ENCODE measurements at regions not wholly inside any gene's neighbourhood (a gene's known extent, or its start where the extent isn't known, plus 50 kb on each side); places are given as distances from the start of the nearest gene placed in this dataset.

DNA sequence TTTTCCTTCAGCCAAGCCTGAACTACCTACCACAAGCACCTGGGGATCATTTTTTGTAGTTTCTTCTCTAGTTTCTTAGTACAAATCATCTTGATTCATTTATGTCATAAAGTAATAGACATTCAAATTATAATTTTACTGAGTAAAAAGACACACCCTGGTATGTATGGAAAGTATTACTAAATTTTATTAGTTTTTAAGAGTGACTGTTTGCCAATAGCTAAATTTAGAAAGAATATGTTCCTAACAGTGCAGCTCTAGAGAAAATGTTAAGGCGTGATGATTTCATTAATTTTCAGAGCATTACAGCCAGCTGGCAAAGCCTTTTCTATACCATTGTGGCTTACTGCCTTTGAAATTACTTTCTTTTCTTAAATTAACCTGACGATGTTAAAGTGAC is 612.0 kb upstream of the KCNMB2 start:
- no peak overlapping the region for H3K27ac Mint-ChIP-seq
- H3K27me3 Mint-ChIP-seq = no peaks in the 10 kb centered on the region
- no peaks in the 10 kb centered on the region for H3K9me3 Mint-ChIP-seq (ENCODE audit: low read depth)
- no peaks in the 10 kb centered on the region for H3K4me1 Mint-ChIP-seq (ENCODE audit: low read depth)
- H3K36me3 Mint-ChIP-seq = peaks cover 2% of the 10 kb centered on the region
- no peak overlapping the region for H3K4me3 Mint-ChIP-seq

DNA sequence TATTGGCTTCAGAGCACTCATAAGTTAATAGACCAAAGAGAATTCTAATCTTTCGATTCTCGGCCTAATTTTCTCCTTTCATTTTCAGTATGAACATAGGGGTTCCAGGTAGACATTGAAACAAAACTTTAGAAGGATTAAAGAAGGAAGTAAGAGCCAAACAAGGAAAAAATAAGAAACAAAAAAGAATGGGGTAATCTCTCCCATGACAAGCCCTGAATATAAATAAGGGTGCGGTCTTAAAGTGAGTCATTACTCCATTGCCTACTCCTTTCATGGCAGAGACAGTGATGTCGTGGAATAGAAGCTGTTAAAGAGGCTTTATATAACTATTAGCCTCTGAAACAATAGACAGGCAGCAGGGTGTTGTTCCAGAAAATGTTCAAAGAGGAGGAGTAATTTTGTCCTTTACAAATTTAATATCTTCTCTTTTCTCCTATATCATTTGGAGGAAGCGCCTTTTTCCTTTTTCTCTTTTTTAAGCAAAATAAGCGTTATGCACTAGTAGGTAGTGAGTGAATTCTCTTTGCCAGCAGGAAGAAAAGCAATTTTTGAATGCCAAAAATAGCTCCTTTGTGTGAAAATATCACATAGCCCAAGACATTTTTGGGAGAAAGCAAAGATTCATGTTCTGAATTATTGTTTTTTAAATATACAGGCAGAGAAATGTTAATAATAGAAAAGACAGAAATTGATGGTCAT is 607.9 kb upstream of the KCNMB2 start:
- Mint-ChIP-seq H3K36me3 (no peaks in the 10 kb centered on the region), H3K27me3 (no peaks in the 10 kb centered on the region), H3K4me3 (no peak overlapping the region), H3K27ac (no peak overlapping the region), H3K4me1 (ENCODE audit: low read depth) (no peaks in the 10 kb centered on the region), H3K9me3 (ENCODE audit: low read depth) (no peaks in the 10 kb centered on the region)

GRCh38 chr3:177929310-177929709 is 606.9 kb upstream of the KCNMB2 start:
- no peak overlapping the region for H3K4me3 Mint-ChIP-seq
- no peaks in the 10 kb centered on the region for H3K9me3 Mint-ChIP-seq (ENCODE audit: low read depth)
- no peaks in the 10 kb centered on the region for H3K36me3 Mint-ChIP-seq
- H3K27ac Mint-ChIP-seq = no peak overlapping the region
- H3K4me1 Mint-ChIP-seq (ENCODE audit: low read depth) = no peaks in the 10 kb centered on the region
- no peaks in the 10 kb centered on the region for H3K27me3 Mint-ChIP-seq

DNA sequence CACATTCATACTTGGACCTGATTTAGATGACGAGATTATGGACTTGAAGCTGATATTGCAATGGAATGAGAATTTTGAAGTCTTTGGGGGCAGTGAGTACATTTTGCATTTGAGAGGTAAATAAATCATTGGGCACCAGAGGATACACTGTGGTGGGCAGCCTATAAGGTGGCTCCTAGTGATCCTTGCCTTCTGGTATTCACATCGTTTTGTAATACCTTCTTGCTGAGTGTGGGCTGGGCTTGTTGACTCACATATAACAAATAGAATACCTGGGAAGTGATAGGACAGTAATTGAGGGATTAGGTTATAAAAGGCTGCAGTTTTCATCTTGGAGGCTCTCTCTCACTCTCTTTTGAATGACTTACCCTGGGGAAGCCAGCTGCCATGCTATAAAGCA is 605.5 kb upstream of the KCNMB2 start:
- H3K9me3 Mint-ChIP-seq (ENCODE audit: low read depth) = no peaks in the 10 kb centered on the region
- H3K36me3 Mint-ChIP-seq = no peaks in the 10 kb centered on the region
- no peaks in the 10 kb centered on the region for H3K4me1 Mint-ChIP-seq (ENCODE audit: low read depth)
- no peak overlapping the region for H3K27ac Mint-ChIP-seq
- H3K4me3 Mint-ChIP-seq = no peak overlapping the region
- H3K27me3 Mint-ChIP-seq = no peaks in the 10 kb centered on the region

- Mint-ChIP-seq H3K9me3 (ENCODE audit: low read depth) (no peaks in the 10 kb centered on the region), H3K4me1 (ENCODE audit: low read depth) (no peaks in the 10 kb centered on the region), H3K27me3 (no peaks in the 10 kb centered on the region), H3K27ac (no peak overlapping the region), H3K4me3 (no peak overlapping the region), H3K36me3 (no peaks in the 10 kb centered on the region)
These were observed 604.9 kb upstream of the KCNMB2 start for GRCh38 chr3:177931346-177931745.

DNA sequence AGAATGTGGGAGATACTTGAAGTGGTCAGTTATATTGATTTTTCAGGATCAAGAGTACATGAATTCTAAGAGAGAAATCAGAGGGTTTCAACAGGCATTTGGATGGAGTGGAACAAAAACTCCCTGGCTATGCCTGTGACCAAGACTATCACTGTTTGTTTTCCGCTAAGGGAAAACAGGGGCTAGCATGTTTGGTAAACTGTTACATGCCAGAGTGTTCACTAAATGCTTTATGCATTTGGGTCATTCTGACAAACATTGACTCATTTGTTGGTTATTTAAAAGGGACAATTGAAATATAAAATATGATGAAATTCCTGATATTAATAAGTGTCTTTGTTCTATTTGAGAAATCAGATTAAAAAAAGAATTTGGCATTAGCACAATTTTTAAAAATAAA is 603.9 kb upstream of the KCNMB2 start:
- H3K36me3 Mint-ChIP-seq = no peaks in the 10 kb centered on the region
- no peak overlapping the region for H3K4me3 Mint-ChIP-seq
- H3K27ac Mint-ChIP-seq = no peak overlapping the region
- no peaks in the 10 kb centered on the region for H3K9me3 Mint-ChIP-seq (ENCODE audit: low read depth)
- no peaks in the 10 kb centered on the region for H3K27me3 Mint-ChIP-seq
- H3K4me1 Mint-ChIP-seq (ENCODE audit: low read depth) = no peaks in the 10 kb centered on the region

- no peaks in the 10 kb centered on the region for H3K4me1 Mint-ChIP-seq (ENCODE audit: low read depth)
- no peak overlapping the region for H3K27ac Mint-ChIP-seq
- H3K9me3 Mint-ChIP-seq (ENCODE audit: low read depth) = peaks cover 4% of the 10 kb centered on the region
- no peak overlapping the region for H3K4me3 Mint-ChIP-seq
- no peaks in the 10 kb centered on the region for H3K27me3 Mint-ChIP-seq
- H3K36me3 Mint-ChIP-seq = peaks cover 2% of the 10 kb centered on the region
These were observed 603.2 kb upstream of the KCNMB2 start for GRCh38 chr3:177932750-177933660.

DNA sequence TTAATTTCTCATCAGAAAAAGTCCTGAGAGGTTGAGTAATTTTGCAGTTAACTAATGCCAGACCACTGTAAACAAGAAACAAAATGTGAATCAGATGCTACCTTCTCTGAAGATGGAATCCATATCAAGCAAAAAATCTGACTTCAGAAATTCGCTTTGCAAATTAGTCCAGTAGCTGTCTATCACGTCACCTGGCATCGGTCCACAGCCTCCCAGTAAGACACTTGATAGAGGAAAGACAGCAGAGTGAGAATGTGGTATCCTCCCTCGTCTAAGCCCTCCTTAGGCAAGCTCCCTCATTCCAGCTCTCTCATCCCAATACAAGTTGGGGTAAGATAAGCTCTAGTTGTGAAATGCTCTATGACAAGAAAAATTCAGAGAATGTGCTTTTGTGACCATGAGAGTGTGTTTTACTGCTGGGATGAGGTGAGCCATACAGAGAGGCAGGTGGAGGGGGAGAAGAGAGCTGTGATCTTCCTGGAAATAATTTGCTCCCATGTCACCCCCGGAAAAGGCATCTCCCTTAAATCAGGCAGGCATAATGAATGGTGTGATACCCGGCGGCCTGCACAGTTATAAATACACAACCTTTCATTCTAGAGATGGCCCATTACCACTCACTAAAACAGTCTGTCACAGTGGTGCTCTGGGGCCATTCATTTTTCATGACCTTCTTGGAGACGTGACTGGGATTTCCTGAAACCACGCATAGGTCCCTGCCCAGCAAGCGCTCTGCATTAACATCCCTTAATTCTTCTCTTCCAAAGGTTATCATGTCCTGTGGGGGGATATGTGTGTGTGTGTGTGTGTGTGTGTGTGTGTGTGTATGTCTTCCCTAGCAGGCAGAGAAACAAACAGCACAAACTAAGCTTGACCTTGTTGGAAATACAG is 602.0 kb upstream of the KCNMB2 start:
- no peak overlapping the region for H3K27ac Mint-ChIP-seq

DNA sequence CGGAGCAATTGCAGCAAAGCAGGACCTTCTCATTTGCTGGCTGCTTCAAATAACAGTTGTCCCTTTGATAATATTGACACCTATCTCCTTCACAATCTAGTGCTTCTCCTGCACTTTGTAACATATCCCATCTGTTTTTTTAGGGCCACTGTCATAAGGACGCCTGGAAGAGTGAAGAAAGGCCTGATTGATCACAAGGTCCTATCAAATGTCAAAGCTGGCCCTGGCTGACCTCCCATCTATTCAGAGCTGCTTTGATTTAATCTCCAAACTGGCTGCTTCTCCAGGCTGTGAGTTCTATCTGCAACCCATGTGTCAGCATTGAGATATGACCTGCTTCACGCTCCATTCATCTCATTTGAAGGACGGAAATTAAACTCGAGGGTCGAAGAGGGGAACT is 601.2 kb upstream of the KCNMB2 start:
- H3K36me3 Mint-ChIP-seq = peaks cover 2% of the 10 kb centered on the region
- H3K27ac Mint-ChIP-seq = no peak overlapping the region
- H3K27me3 Mint-ChIP-seq = no peaks in the 10 kb centered on the region
- no peaks in the 10 kb centered on the region for H3K4me1 Mint-ChIP-seq (ENCODE audit: low read depth)
- peaks cover 4% of the 10 kb centered on the region for H3K9me3 Mint-ChIP-seq (ENCODE audit: low read depth)
- no peak overlapping the region for H3K4me3 Mint-ChIP-seq

More for the DNA sequence above, 602.0 kb upstream of the KCNMB2 start:
- Mint-ChIP-seq H3K36me3 (peaks cover 2% of the 10 kb centered on the region), H3K27me3 (no peaks in the 10 kb centered on the region), H3K9me3 (ENCODE audit: low read depth) (peaks cover 4% of the 10 kb centered on the region), H3K4me3 (no peak overlapping the region), H3K4me1 (ENCODE audit: low read depth) (no peaks in the 10 kb centered on the region)

DNA sequence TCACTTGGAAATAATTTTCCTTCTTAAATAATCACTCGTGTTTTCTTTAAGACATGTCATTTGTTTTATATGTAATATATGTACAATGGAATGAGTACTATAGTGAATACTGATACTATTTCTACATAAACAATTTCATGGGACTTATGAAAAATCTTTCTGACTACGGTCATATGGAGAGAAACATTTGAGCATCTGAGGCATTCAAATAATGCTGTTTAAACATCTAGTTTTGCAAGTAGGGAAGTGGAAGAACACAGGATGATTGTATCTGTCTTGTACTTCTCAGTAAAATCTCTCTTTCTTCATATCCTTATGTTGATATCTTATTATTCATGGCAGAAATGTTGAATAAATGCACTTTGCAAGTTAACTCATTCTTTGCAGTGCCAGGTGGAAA is 599.5 kb upstream of the KCNMB2 start:
- no peaks in the 10 kb centered on the region for H3K4me1 Mint-ChIP-seq (ENCODE audit: low read depth)
- H3K4me3 Mint-ChIP-seq = no peak overlapping the region

GRCh38 chr3:177942911-177943310 is 593.3 kb upstream of the KCNMB2 start:
- Mint-ChIP-seq H3K27ac (no peak overlapping the region), H3K4me3 (no peak overlapping the region), H3K27me3 (no peaks in the 10 kb centered on the region), H3K36me3 (peaks cover 2% of the 10 kb centered on the region), H3K4me1 (ENCODE audit: low read depth) (peaks cover 38% of the 10 kb centered on the region), H3K9me3 (ENCODE audit: low read depth) (peaks cover 3% of the 10 kb centered on the region)

More for the DNA sequence above, 599.5 kb upstream of the KCNMB2 start:
- Mint-ChIP-seq H3K27me3 (no peaks in the 10 kb centered on the region), H3K27ac (no peak overlapping the region), H3K9me3 (ENCODE audit: low read depth) (peaks cover 4% of the 10 kb centered on the region), H3K36me3 (peaks cover 2% of the 10 kb centered on the region)

- H3K4me3 Mint-ChIP-seq = peak overlapping the region; percentile 68
These were observed 592.0 kb upstream of the KCNMB2 start for GRCh38 chr3:177944228-177944661.

DNA sequence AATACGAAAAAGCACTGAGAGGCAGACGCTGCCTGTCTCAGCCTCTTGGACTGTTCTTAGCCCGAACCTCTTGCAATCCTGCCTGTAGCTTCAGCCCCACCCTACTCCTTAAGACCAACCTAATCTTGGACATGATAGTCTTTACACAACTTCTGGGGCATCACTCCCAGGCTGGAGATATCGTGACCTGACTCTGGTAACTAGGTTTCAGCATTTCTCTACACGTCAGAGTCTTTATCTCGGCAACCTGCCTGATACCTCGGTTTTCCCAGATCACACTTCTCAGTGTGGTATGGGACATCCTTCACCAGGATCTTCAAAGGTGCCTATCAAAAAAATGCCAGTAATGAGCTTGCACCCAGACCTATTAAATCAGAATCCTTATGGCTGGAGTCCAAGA is 590.2 kb upstream of the KCNMB2 start:
- Mint-ChIP-seq H3K4me1 (ENCODE audit: low read depth) (peaks cover 38% of the 10 kb centered on the region), H3K27me3 (no peaks in the 10 kb centered on the region), H3K27ac (peak overlapping the region; percentile 69), H3K36me3 (peaks cover 2% of the 10 kb centered on the region), H3K9me3 (ENCODE audit: low read depth) (peaks cover 3% of the 10 kb centered on the region), H3K4me3 (no peak overlapping the region)

More at GRCh38 chr3:177944228-177944661, 592.0 kb upstream of the KCNMB2 start:
- Mint-ChIP-seq H3K9me3 (ENCODE audit: low read depth) (peaks cover 3% of the 10 kb centered on the region), H3K27me3 (no peaks in the 10 kb centered on the region), H3K36me3 (peaks cover 2% of the 10 kb centered on the region), H3K27ac (peak overlapping the region; percentile 90), H3K4me1 (ENCODE audit: low read depth) (peaks cover 38% of the 10 kb centered on the region)

DNA sequence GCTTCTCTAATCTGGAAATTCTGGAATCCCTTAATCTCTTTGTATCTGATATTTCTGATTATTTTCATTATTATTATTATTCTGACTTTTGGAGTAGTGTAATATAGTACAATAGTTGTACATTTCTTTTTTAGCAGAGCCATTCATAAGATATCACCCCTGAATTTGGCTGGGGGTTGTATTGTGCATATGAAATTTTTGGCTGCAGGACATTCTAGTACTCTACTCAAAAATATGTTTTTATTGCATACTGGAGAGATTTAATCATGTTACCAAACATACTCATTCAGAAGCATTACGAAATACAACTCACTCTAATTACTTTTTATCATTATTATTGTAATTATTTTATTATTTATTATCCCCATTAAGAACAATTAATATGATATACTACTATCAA is 589.7 kb upstream of the KCNMB2 start:
- H3K4me3 Mint-ChIP-seq = no peak overlapping the region
- H3K36me3 Mint-ChIP-seq = peaks cover 5% of the 10 kb centered on the region
- no peaks in the 10 kb centered on the region for H3K27me3 Mint-ChIP-seq
- peaks cover 38% of the 10 kb centered on the region for H3K4me1 Mint-ChIP-seq (ENCODE audit: low read depth)
- no peak overlapping the region for H3K27ac Mint-ChIP-seq
- peaks cover 3% of the 10 kb centered on the region for H3K9me3 Mint-ChIP-seq (ENCODE audit: low read depth)

Measured in activated naive CD8-positive, alpha-beta T cell (primary cell).